GM12865 (cell line): ENCODE measurements at regions not wholly inside any gene's neighbourhood (a gene's known extent, or its start where the extent isn't known, plus 50 kb on each side); places are given as distances from the start of the nearest gene placed in this dataset.
A peak's percentile ranks its signal among the peaks of the same experiment; 100 is the strongest.

Experiments used
- DNase-seq: peaks from one replicate; pipeline ENCODE4 v3.0.0; 2010; ENCODE audit warnings: low read depth
- H3K4me3 ChIP-seq: 2 replicates; pipeline ENCODE4 v1.5.1; 2011; ENCODE audit warnings: mild to moderate bottlenecking, low read depth, low read length, control low read depth
- TF ChIP-seq, protein P1 (sequence below): IDR thresholded peaks from 2 replicates; pipeline ENCODE4 v1.5.1; 2011; ENCODE audit warnings: low read length, control low read depth, low read depth, inconsistent platforms; ENCODE audit not compliant: insufficient read depth; ENCODE audit errors: missing control alignments

DNA sequence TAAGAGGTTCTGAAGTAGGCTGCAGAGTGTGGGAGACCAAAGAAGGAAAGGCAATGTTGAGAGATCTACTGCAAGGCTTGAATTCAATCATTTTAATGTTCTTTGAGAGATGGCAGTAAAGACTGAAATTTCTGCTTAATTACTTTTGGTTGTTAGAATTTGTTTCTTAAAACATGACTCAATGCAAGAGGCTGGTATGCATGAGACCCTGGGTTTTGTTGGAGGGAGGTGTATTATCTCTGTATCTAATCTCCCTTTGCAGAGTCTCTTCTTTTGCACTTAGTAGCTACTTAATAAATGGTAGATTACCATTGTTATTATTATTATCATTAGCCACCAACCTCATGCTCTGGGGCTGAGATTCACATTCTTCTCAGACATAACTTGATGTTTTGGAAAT is 87.4 kb upstream of the DRD2 start:
- TF ChIP-seq, protein P1, sequence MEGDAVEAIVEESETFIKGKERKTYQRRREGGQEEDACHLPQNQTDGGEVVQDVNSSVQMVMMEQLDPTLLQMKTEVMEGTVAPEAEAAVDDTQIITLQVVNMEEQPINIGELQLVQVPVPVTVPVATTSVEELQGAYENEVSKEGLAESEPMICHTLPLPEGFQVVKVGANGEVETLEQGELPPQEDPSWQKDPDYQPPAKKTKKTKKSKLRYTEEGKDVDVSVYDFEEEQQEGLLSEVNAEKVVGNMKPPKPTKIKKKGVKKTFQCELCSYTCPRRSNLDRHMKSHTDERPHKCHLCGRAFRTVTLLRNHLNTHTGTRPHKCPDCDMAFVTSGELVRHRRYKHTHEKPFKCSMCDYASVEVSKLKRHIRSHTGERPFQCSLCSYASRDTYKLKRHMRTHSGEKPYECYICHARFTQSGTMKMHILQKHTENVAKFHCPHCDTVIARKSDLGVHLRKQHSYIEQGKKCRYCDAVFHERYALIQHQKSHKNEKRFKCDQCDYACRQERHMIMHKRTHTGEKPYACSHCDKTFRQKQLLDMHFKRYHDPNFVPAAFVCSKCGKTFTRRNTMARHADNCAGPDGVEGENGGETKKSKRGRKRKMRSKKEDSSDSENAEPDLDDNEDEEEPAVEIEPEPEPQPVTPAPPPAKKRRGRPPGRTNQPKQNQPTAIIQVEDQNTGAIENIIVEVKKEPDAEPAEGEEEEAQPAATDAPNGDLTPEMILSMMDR = no peak
- H3K4me3 ChIP-seq = no peak overlapping the region
- no peak for DNase-seq

DNA sequence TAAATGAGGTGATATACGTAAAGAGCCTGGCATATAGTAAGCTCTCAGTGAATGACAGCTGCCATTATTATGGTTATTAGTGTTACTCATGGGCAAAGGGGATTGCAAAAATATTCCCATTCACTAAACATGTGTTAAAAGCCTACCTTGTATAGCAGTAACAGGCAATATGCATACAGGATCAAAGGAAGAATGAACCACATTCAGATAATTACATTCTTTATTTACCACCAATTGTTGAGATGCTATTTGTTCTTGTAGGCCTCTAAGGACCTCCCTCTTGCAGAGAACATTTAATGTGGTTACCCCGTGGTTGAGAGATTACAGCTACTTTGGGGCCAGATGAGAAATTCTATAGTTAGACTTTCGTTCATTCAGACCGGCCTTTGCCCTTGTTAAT is 82.7 kb upstream of the DRD2 start:
- DNase-seq = no peak
- TF ChIP-seq, protein P1 = no peak
- H3K4me3 ChIP-seq = no peak overlapping the region

DNA sequence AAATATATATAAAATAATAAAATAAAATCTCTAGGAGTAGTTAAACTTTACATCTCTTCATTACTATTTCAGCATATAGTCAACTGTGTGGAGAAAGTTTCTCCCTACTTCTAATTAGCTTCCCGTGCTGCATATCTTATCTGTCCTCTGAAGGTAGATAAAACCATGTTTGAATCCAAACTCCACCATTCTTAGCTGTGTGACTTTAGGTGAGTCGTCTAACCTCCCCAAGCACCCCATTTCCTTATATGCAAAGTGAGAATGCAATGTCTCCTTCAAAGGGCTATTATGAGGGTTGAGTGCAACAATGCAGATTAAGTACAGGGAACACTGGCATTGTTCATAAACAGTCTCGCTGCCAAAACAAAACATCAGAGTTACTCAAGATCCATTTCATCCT is 80.8 kb upstream of the DRD2 start:
- no peak for DNase-seq
- no peak overlapping the region for H3K4me3 ChIP-seq
- TF ChIP-seq, protein P1 = no peak

DNA sequence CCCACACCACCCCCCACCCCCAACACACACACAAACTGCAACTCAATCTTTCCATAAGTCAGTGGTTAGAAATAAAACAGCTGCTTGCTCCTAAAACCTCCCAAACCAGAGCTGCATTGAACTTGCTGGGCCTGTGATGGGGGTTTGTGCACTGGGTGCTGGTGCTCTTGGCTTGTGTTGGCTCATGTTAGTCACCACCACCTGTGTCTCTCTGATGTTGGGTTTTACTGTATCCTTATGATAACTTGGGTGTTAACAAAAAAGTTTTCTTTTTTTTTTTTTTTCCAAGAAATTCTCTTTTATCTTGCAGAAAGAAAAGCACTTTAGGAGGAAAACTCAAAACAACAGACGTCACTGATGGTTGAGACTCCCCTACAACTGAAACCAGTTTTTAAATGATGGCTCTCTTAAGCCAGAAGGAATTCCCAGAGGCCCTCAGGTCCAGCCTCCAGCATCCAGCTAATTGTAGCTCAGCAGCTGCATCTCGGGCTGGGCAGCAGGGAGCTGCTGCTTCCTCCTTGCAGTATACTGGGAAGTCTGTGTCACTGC is 79.9 kb upstream of the DRD2 start:
- no peak overlapping the region for H3K4me3 ChIP-seq
- no peak for DNase-seq
- TF ChIP-seq, protein P1 = no peak

DNA sequence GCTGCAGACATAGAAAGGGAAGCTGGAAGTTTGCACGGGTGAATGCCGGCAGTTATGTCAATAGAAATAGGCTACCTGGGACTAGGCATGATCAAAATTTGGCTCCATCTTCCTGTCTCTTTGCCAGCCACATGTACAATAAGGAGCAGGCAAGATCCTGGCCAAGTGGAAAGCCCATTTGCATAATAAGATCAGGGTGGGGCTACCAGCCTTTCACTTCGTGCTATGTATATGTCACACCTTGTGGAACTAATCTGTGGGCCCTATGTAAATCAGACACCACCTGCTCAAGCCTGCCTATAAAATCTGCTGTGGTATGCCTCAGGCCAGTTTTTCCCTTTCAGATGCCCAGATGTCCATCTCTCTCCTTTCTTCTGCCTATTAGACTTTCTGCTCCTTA is 79.3 kb upstream of the DRD2 start:
- no peak overlapping the region for H3K4me3 ChIP-seq
- DNase-seq = peak; percentile 4
- TF ChIP-seq, protein P1 = no peak

DNA sequence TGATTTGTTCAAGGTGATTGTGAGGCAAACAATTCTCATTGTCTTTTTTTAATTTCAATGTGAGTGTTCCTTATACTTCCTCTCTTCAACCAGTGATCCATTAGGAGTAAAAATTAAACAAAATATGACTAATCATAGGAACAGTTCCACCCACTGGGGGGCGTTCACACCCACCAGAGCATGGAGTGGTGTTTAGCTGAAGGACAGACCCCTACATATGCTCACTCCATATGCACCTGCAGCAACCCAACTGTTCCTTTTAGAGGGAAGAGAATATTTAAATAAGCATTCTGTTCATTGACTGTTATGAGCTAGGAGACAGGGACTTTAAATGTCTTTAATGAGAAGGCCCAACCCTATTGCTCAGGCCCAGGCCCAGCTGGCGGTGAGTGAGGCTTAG is 78.7 kb upstream of the DRD2 start:
- no peak overlapping the region for H3K4me3 ChIP-seq
- TF ChIP-seq, protein P1 = no peak
- no peak for DNase-seq

DNA sequence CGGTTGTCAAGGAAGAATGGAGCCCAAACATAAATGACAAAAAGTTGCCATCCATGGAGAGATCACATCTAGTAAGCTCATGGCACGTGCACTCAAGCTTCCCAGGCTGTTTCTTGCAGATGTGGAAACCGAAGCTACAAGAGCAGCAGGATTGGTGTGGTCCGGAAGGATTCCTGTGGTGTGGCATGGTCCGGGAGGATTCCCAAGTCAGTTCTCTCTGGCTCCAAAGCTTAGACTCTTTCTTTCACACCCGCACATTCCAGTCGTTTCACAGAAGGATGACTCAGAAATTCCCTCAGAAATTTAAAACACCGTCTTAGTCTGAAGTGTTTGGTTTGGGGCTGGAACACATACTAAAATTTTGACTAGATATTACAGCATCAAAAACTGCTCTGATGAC is 78.0 kb upstream of the DRD2 start:
- no peak overlapping the region for H3K4me3 ChIP-seq
- TF ChIP-seq, protein P1 = no peak
- no peak for DNase-seq
